K562 (cell line): ENCODE measurements at regions not wholly inside any gene's neighbourhood (a gene's known extent, or its start where the extent isn't known, plus 50 kb on each side); places are given as distances from the start of the nearest gene placed in this dataset.

ENCODE experiments used
- ATAC-seq: fragments of 200-7000 bp; cut with Tn5 transposase; 3 replicates; pipeline ENCODE4 v1.9.1; 2020; ENCODE audit warnings: moderate library complexity
- BruUV-seq: library from RNA; stranded (reverse); fragments of 400-500 nt; replicated peaks from 2 replicates; lab custom pipeline; 2021; lab: Mats Ljungman, UMichigan
- CTCF ChIA-PET: fragments of 300-600 bp; formaldehyde crosslinking; extraction: SDS; loops from one replicate; lab custom pipeline; 2021; ENCODE audit warnings: low intra/inter-chr PET ratio; lab: Yijun Ruan, JAX
- POLR2A ChIA-PET: fragments of 300-600, 350-650 bp; sonication (Branson Sonifier 250); formaldehyde crosslinking; extraction: SDS; loops from one replicate; lab custom pipeline; 2021; ENCODE audit warnings: antibody characterized with exemption, inconsistent platforms; lab: Yijun Ruan, JAX
- DNase-seq, 4 experiments: peaks; one replicate each; pipeline versions ENCODE4 v3.0.0 to v3.0.0-alpha.2; 2011 to 2018; ENCODE audit warnings: low spot score in 3 of 4, mixed read lengths in 3 of 4; ENCODE audit errors: extremely low read depth in 1 of 4
- FAIRE-seq: peaks from 2 replicates; lab custom pipeline; 2011; peaks lifted over from hg19 to GRCh38; lab: Jason Lieb, UNC
- H2AFZ ChIP-seq: 2 replicates; pipeline ENCODE4 v1.6.0; 2011; ENCODE audit warnings: low read depth, low read length, control low read depth, inconsistent platforms
- H3K27ac ChIP-seq: fragments of 200-600 bp; 3 replicates; pipeline ENCODE4 v1.8.0; 2011; ENCODE audit warnings: low read depth, mild to moderate bottlenecking, control low read depth, inconsistent platforms, low read length, moderate library complexity, mixed read lengths; ENCODE audit errors: extremely low read depth
- H3K27me3 ChIP-seq, 2 experiments: fragments of 300-600 bp in 1 of 2; 2 replicates in 1 of 2; 3 replicates in 1 of 2; pipeline versions ENCODE4 v1.6.0 to v1.8.0; 2011; ENCODE audit warnings: inconsistent platforms in 2 of 2, low read length in 2 of 2, mild to moderate bottlenecking in 1 of 2, mixed read lengths in 1 of 2, moderate library complexity in 1 of 2; ENCODE audit not compliant: control insufficient read depth in 2 of 2, insufficient read depth in 2 of 2
- H3K36me3 ChIP-seq: fragments of 300-600 bp; 3 replicates; pipeline ENCODE4 v1.8.0; 2011; ENCODE audit warnings: mild to moderate bottlenecking, low read length, inconsistent platforms; ENCODE audit not compliant: control insufficient read depth, insufficient read depth
- H3K4me1 ChIP-seq, 2 experiments: fragments of 200-600 bp in 1 of 2; replicated peaks in 1 of 2; 2 replicates in 1 of 2; 3 replicates in 1 of 2; pipeline versions ENCODE4 v1.5.1 to v1.8.0; 2011; ENCODE audit warnings: inconsistent platforms in 2 of 2, low read length in 2 of 2, mild to moderate bottlenecking in 1 of 2, mixed read lengths in 1 of 2, moderate library complexity in 1 of 2; ENCODE audit not compliant: control insufficient read depth in 2 of 2, insufficient read depth in 2 of 2
- H3K4me2 ChIP-seq: 2 replicates; pipeline ENCODE4 v1.6.1; 2011; ENCODE audit warnings: low read length, control low read depth, inconsistent platforms, mixed read lengths; ENCODE audit not compliant: insufficient read depth
- H3K4me3 ChIP-seq: fragments of 200-600 bp; sonication (generic), shearing (Covaris generic); 2 replicates; pipeline ENCODE4 v1.5.1; 2016; ENCODE audit warnings: control low read depth, inconsistent platforms
- H3K79me2 ChIP-seq: fragments of 200-600 bp; 3 replicates; pipeline ENCODE4 v1.8.0; 2011; ENCODE audit warnings: low read length, inconsistent platforms; ENCODE audit not compliant: control insufficient read depth, insufficient read depth
- H3K9ac ChIP-seq, 2 experiments: 2 replicates each; pipeline versions ENCODE4 v1.6.0 to v1.6.1; 2011; ENCODE audit warnings: low read depth in 2 of 2, low read length in 2 of 2, control low read depth in 1 of 2, inconsistent platforms in 1 of 2, mild to moderate bottlenecking in 1 of 2, mixed read lengths in 1 of 2; ENCODE audit not compliant: insufficient read depth in 1 of 2
- H3K9me1 ChIP-seq: one replicate; pipeline ENCODE4 v1.6.0; 2011; ENCODE audit warnings: inconsistent platforms, mild to moderate bottlenecking, low read length, moderate library complexity; ENCODE audit not compliant: control insufficient read depth, insufficient read depth
- H3K9me3 ChIP-seq: replicated peaks from 2 replicates; pipeline ENCODE4 v1.5.1; 2011; ENCODE audit warnings: low read depth, low read length, inconsistent platforms; ENCODE audit not compliant: control insufficient read depth, insufficient read depth
- H4K20me1 ChIP-seq: replicated peaks from 2 replicates; pipeline ENCODE4 v1.6.1; 2011; ENCODE audit warnings: low read length, inconsistent platforms, mixed read lengths; ENCODE audit not compliant: control insufficient read depth, insufficient read depth
- CHD1 ChIP-seq: fragments of 200-600 bp; sonication (generic); IDR thresholded peaks from one replicate; pipeline ENCODE4 v1.6.1; 2012; ENCODE audit warnings: mild to moderate bottlenecking, moderate library complexity, low read length, inconsistent platforms
- DMBX1 ChIP-seq: fragments of 250-450 bp; sonication (Bioruptor Pico); IDR thresholded peaks from 2 replicates; pipeline ENCODE4 v1.8.0; 2022; ENCODE audit warnings: inconsistent platforms, mild to moderate bottlenecking, moderate library complexity, borderline replicate concordance
- FOXJ3 ChIP-seq: sonication (generic); formaldehyde crosslinking; IDR thresholded peaks from 2 replicates; pipeline ENCODE4 v1.4.0; 2020; ENCODE audit warnings: mild to moderate bottlenecking, missing genetic modification reagents
- MTF1 ChIP-seq: fragments of 250-450 bp; sonication (Bioruptor Pico); IDR thresholded peaks from 2 replicates; pipeline ENCODE4 v1.9.0; 2021; ENCODE audit warnings: moderate library complexity, mild to moderate bottlenecking, inconsistent platforms, borderline replicate concordance
- ZBTB1 ChIP-seq: sonication (generic); formaldehyde crosslinking; IDR thresholded peaks from 2 replicates; pipeline ENCODE4 v1.8.1; 2023; ENCODE audit warnings: missing genetic modification reagents, low read depth, mild to moderate bottlenecking, borderline replicate concordance
- ZBTB43 ChIP-seq: sonication (generic); formaldehyde crosslinking; IDR thresholded peaks from 2 replicates; pipeline ENCODE4 v1.8.0; 2023; ENCODE audit warnings: mild to moderate bottlenecking, missing genetic modification reagents
- WGBS: fragments of 100-300 bp; shearing (Covaris generic); methylation state at CpG from one replicate; pipeline ENCODE4 v1.1.6; 2016; ENCODE audit warnings: low coverage, mixed read lengths; ENCODE audit not compliant: insufficient coverage; ENCODE audit errors: missing lambda C conversion rate; 5-methylcytosine and 5-hydroxymethylcytosine counted together
- in situ Hi-C: fragments of 300-500 bp; cut with MboI; formaldehyde crosslinking; loops from 4 replicates; pipeline ENCODE4 v1.15.0; 2018; ENCODE audit warnings: inconsistent platforms, mixed read lengths
- intact Hi-C: fragments of 100-400 bp; cut with micrococcal nuclease; formaldehyde crosslinking; loops from 2 replicates; pipeline ENCODE4 v1.14.2; 2022

DNA sequence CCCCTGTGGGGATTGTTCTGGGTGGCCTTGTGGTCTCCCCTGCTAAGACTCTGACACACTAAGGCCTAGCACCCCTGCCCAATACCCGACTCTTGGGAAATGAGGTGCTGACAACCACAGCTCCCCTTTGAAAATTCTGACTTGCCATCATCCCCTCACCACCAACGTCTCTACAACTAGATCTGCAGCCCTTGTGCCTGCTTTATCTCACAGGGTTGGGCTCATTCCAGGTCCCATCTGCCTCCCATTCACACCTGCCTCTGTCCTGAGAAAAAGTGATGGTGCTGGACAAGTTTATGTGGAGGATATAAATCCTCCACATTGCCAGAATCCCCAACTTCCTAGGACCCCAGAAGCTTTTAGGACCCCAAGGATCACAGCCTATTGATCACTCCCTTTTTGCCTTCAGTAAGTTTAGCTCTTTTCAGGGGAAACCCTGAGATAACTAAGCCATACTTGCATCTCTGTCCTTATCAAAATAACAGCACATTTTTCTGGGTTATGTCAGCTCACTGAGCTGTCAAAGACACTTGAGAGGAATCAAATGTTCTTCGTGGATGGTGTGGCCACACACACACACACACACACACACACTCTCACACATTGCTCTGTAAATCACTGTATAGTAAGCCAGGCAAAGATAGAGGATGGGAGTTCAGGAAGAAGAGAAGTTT is 136.8 kb upstream of the CES5A start (continued):
- TF ChIP-seq DMBX1 (no peak), MTF1 (no peak)

DNA sequence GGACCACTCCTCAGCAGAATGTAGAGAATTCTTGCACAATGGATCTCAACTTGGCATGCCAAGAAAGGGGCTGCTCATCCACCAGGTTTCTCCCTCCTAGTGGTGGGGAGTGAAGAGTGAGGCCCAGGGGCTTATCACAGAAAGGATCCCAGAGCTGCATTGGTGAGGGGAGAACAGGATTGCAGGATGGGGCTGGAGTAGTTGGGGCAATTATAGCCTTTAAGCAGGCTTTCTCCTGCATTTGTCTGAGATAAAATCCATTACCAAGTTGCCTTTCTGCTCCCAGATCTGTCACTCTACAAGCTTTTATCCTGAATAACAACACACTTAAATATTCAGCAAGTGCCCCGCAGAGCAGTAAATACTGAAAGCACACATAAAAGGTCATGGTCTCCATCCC is 130.8 kb upstream of the CES5A start:
- peaks cover 0 to 4% of the 10 kb centered on the region in 2 experiments; a peak in 1 of 5 replicates for H3K27me3 ChIP-seq
- no peaks in the 10 kb centered on the region for H3K9me1 ChIP-seq
- H3K9ac ChIP-seq = no peak overlapping the region
- no peak overlapping the region for H3K27ac ChIP-seq
- ChIA-PET POLR2A (interaction anchor here (0.9 kb wide), 1 partner anchor 291 kb away, joined by 4 read pairs; no protein-coding TSS in a partner anchor), CTCF (no interaction called here)
- ATAC-seq = no peak
- H3K4me2 ChIP-seq = no peak overlapping the region
- intact Hi-C loops (no loop called here), in situ Hi-C loops (no loop called here)
- TF ChIP-seq FOXJ3 = no peak
- TF ChIP-seq ZBTB43 = no peak
- TF ChIP-seq CHD1 = no peak
- TF ChIP-seq ZBTB1 (CRISPR knock-in tag) = no peak
- H4K20me1 ChIP-seq = no peaks in the 10 kb centered on the region
- no peak overlapping the region for H3K4me3 ChIP-seq
- no peak for DNase-seq
- no peaks in the 10 kb centered on the region for H3K9me3 ChIP-seq
- H3K36me3 ChIP-seq = no peaks in the 10 kb centered on the region
- no peak for FAIRE-seq
- WGBS = 9% methylated on average over 1 of the region's 1 CpG
- no peak overlapping the region for H2AFZ ChIP-seq
- BruUV-seq = no TSS peak
- no peaks in the 10 kb centered on the region for H3K4me1 ChIP-seq
- H3K79me2 ChIP-seq = no peaks in the 10 kb centered on the region
